H4 (cell line): ENCODE measurements at regions not wholly inside any gene's neighbourhood (a gene's known extent, or its start where the extent isn't known, plus 50 kb on each side); places are given as distances from the start of the nearest gene placed in this dataset.

Source experiments
- DNase-seq: peaks from one replicate; pipeline ENCODE4 v3.0.0-alpha.2; 2015; ENCODE audit warnings: low spot score

- no peak for DNase-seq
These were observed 130.9 kb upstream of the SERP2 start for GRCh38 chr13:44242766-44243165.

- peak; percentile 69 for DNase-seq
These were observed 130.3 kb upstream of the SERP2 start for GRCh38 chr13:44243198-44243857.

GRCh38 chr13:44244288-44244687 is 129.3 kb upstream of the SERP2 start:
- peak; percentile 71 for DNase-seq

DNA sequence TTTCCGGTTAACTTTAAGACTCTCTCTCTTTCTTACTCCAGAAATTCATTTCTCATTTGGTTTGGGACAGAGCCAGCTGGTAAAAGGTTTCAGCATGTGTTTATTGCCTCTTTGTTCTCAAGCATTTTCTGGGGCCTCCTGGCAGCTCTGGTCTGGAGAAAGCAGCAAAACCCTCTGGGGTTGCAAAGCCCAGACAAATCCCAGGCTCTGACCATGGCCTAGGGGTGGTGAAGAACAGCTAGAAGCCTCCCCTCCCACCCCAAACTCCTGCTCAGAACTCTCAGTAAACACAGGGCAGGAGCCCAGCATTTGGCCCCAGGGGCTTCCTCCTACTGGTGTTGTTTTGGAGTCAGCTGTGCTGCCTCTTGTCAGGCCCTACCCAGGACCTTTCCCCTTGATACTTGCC is 124.2 kb upstream of the SERP2 start:
- DNase-seq = peak; percentile 67

GRCh38 chr13:44252938-44253337 is 120.7 kb upstream of the SERP2 start:
- DNase-seq = no peak

DNA sequence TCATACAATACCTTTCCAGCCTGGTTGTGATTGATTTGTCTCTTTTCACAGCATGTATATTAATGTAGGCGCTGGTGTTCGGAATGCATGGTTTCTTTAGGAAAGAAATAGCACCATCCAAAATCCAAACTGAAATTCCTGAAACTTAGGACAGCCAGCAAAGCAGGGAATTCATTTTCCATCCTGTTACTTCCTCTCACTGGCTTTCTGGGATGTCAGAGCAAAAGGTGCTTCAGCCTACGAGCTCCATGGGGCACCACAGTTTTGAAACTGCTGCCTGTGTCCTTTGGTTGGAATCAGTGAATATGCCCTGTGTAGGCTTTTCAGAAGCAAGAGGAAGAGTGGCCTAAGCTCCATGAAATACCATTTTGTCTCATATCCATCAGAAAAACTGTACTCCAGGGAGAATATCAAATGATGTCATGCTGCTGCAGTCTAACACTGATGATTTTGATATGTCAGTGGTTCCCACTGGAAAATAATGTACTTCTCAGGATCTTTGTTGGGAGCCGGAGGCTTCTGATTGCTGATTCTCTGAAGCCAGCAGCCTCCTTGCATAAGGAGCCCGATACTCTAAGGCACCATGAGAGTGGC is 117.8 kb upstream of the SERP2 start:
- DNase-seq = no peak

GRCh38 chr13:44257796-44258195 is 115.8 kb upstream of the SERP2 start:
- DNase-seq = no peak

- peak; percentile 50 for DNase-seq
These were observed 114.3 kb upstream of the SERP2 start for GRCh38 chr13:44259045-44260027.

- DNase-seq = no peak
These were observed 113.3 kb upstream of the SERP2 start for GRCh38 chr13:44260336-44260735.

DNA sequence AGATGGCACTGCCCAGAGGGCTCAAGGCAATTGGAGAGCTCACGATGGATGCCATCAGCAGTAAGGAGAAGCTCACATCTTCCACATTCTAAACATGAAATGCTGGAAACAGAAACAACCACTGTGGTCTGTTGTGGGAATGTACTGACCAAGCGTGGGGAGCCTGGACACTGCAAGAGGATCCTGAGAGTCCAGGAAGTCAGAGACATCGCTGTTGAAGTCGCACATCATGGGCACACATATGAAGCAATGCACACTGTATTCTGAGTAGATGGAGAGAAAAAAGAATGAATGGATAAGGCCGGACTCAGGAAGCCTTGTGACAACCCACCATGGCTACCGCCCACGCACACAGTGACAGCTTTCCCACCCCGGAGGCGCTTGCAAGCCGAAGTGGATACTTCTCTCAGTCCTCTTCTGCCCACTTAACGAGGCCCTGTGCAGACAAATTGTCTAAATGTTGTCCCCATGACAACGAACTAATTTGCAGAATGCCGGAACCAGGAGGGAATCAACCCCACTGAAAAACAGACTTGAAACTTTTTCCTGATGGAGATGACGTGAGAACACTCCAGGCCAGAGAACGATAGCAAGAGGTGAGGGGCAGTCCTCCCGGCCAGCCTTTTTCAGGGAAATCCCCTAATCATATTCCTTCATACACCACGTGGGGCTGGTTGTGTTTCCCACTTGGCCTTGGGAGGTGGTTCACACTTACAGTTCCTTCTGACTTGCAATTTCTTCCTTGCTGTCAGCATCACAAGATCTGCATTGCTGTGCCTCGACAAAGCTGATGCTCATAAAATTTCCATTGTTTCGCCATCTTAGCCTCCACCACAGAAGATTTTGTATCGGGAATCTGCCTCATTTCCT is 109.6 kb upstream of the SERP2 start:
- no peak for DNase-seq

DNA sequence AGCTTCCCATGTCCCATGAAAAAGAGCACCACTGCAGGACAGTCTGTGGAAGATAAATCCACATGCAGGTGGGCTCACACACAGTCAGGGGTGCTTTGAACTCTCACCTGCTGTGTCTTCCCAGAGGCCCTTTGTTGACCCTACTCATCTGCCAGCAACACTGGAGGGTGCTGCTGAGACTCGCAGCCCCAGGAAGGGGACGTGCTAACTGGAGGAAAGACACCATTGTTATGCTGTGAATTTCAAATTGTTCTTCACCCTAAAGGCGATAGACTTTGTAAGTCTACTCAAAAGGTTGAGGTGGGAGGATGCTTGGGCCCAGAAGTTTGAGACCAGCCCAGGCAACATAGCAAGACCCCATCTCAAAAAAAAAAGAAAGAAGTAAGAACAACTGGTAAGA is 107.3 kb upstream of the SERP2 start:
- no peak for DNase-seq

DNA sequence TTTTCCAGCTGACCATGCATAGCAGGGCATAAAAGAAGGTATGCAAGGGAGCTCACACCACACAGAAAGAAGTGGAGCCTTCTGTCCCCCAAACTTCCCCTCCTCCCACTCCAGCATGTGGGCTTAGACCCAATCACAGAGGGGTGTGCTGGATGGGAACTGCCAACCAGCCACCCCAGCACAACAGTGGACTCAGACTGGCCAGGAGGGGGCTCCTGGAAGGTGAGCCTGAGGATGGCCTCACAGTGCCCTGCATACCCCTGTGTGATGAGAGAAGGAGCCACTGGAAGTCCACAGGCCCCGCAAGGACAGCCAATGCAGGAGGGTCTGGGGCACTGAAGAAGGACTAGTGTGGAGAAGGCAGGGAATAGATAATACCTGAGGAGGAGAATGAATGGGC is 106.9 kb upstream of the SERP2 start:
- no peak for DNase-seq

DNA sequence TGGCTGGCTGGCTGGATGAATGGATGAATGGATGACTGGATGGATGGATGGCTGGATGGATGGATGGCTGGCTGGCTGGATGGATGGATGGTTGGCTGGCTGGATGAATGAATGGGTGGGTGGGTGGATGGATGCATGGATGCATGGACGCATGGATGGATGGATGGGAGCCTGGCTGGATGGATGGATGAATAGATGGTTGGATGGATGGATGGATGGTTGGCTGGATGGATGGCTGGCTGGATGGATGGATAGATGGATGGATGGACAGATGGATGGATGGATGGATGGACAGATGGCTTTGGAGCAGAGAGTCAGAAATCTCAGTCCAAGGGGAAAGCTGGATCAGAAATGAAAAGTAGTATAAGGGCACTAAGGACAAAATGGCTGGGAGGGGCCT is 106.4 kb upstream of the SERP2 start:
- DNase-seq = no peak

GRCh38 chr13:44267980-44268379 is 105.6 kb upstream of the SERP2 start:
- peak; percentile 65 for DNase-seq

- no peak for DNase-seq
These were observed 104.6 kb upstream of the SERP2 start for GRCh38 chr13:44268980-44269379.

DNA sequence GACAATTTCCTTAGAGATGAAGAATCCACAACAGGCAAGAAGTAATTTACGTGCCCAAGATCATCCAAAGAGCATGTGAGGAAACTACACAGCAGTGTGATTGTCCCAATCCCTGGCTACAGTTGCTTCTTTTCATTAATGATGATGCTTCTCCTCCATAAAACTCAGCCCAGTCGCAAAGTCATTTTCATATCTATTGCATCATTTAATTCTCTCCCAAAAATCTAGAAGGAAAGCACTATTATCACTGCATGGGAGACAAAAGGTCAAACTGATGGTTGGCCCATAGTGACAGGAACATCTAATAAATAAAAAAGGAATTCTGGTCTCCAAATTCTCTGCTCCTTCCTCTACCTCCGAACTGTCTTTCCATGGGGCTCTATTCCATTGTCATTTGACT is 103.5 kb upstream of the SERP2 start:
- no peak for DNase-seq

- peak; percentile 71 for DNase-seq
These were observed 102.6 kb upstream of the SERP2 start for GRCh38 chr13:44271031-44271455.

DNA sequence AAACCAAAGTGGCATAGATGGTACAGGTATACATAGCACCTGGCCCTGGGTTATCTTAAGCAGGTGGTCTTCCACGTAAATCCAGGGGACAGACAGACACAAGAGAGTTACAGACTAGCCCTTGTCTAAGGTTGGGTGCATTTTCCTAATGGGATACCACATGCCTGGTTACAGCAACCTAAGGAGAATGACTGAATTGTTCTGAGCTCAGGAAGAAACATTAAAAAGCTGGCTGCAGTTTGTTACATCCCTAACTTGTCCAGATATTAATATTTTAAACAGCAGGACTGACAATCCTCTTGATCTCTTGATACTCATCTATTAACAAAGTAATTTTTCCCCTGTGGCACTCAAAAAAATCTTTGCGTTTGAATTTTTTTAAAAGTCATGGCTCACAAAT is 102.2 kb upstream of the SERP2 start:
- no peak for DNase-seq

DNA sequence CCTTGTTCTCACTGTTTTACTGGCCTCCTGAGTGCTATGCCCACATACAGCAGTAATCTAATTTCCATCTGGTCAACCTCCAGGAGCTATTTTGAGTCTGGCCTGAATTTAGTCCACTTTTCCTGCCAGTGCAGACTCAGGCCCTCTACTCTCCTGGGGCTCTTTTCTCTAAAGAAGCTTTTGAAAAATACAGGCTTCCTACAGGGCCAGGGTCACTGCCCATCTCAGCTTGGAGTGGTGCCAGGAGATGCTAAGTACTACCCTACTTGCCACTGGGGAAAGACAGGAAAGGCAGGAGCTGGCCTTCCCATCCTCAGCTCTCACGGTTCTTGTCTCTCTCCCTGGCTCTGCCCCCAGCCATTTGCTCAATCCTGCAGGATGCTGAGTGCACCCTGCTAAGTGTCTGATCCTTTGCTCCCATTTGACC is 101.7 kb upstream of the SERP2 start:
- DNase-seq = no peak

DNA sequence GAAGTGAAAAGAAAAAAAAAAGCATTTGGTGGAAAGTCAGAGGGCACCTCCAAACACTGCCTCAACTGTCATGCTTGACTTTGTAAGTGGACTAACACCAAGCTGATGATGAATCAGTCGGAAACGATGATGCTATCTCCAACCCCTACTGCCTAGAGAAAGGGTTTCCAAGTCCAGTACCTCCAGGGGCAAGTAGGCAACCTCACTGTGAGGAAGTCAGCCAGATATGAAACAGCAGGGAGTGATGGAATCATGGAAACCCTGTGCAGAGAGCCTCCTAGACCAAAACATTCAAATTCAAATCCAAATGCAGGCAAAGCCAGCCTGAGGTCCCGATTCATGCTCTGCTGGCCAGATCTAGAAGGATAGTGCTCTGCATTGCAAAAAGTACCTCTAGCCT is 100.9 kb upstream of the SERP2 start:
- DNase-seq = no peak

- DNase-seq = no peak
These were observed 100.4 kb upstream of the SERP2 start for GRCh38 chr13:44273216-44273615.
